CD14-positive monocyte (primary cell): ENCODE measurements at regions not wholly inside any gene's neighbourhood (a gene's known extent, or its start where the extent isn't known, plus 50 kb on each side); places are given as distances from the start of the nearest gene placed in this dataset.

Source experiments
- DNase-seq, 3 donors: peaks; one replicate each; pipeline ENCODE4 v3.0.0-alpha.2; 2011 to 2022
- H2AFZ ChIP-seq: 2 replicates; pipeline ENCODE4 v1.6.0; 2012; ENCODE audit warnings: mild to moderate bottlenecking, low read depth, low read length, inconsistent platforms; ENCODE audit not compliant: insufficient read depth, poor library complexity, severe bottlenecking
- H3K27ac ChIP-seq, 2 donors: 1 replicate in 1 of 2; 2 replicates in 1 of 2; pipeline ENCODE4 v1.5.1; 2012 to 2013; ENCODE audit warnings: low read length in 2 of 2, control low read depth in 1 of 2, inconsistent platforms in 1 of 2, low read depth in 1 of 2, mild to moderate bottlenecking in 1 of 2
- H3K27me3 ChIP-seq, 2 donors: one replicate each; pipeline versions ENCODE4 v1.6.0 to v1.6.1; 2011 to 2013; ENCODE audit warnings: low read length in 2 of 2; ENCODE audit not compliant: control insufficient read depth in 2 of 2, insufficient read depth in 2 of 2
- H3K36me3 ChIP-seq, 2 donors: replicated peaks in 1 of 2; 1 replicate in 1 of 2; 2 replicates in 1 of 2; pipeline versions ENCODE4 v1.5.1 to v1.6.1; 2012 to 2013; ENCODE audit warnings: low read length in 2 of 2, control low read depth in 1 of 2, inconsistent platforms in 1 of 2, mild to moderate bottlenecking in 1 of 2; ENCODE audit not compliant: insufficient read depth in 2 of 2, control insufficient read depth in 1 of 2
- H3K4me1 ChIP-seq, 2 donors: 1 replicate in 1 of 2; 2 replicates in 1 of 2; pipeline versions ENCODE4 v1.5.1 to v1.6.1; 2012 to 2013; ENCODE audit warnings: low read length in 2 of 2, control low read depth in 1 of 2, inconsistent platforms in 1 of 2, mild to moderate bottlenecking in 1 of 2, moderate library complexity in 1 of 2; ENCODE audit not compliant: insufficient read depth in 2 of 2, control insufficient read depth in 1 of 2
- H3K4me2 ChIP-seq: replicated peaks from 2 replicates; pipeline ENCODE3; 2012; ENCODE audit warnings: low read length, moderate library complexity, mild to moderate bottlenecking; ENCODE audit not compliant: poor library complexity, severe bottlenecking; ENCODE audit errors: extremely low read depth
- H3K4me3 ChIP-seq, 3 experiments: fragments of 200-600 bp in 1 of 3; sonication (generic) in 1 of 3; replicated peaks in 1 of 3; 1 replicate in 2 of 3; 2 replicates in 1 of 3; pipeline ENCODE4 v1.5.1; 2011 to 2013; ENCODE audit warnings: low read length in 3 of 3, mild to moderate bottlenecking in 3 of 3, control low read depth in 2 of 3, low read depth in 2 of 3, inconsistent platforms in 1 of 3, moderate library complexity in 1 of 3
- H3K79me2 ChIP-seq: 2 replicates; pipeline ENCODE4 v1.6.0; 2012; ENCODE audit warnings: mild to moderate bottlenecking, control low read depth, inconsistent platforms, low read length, moderate library complexity; ENCODE audit not compliant: insufficient read depth
- H3K9ac ChIP-seq: 2 replicates; pipeline ENCODE4 v1.6.0; 2017; ENCODE audit warnings: low read length, mild to moderate bottlenecking; ENCODE audit not compliant: insufficient read depth, poor library complexity, severe bottlenecking
- H3K9me3 ChIP-seq, 2 donors: replicated peaks in 1 of 2; 1 replicate in 1 of 2; 2 replicates in 1 of 2; pipeline versions ENCODE4 v1.5.1 to v1.6.1; 2012 to 2013; ENCODE audit warnings: low read length in 2 of 2, control low read depth in 1 of 2; ENCODE audit not compliant: control insufficient read depth in 1 of 2, insufficient read depth in 1 of 2
- H4K20me1 ChIP-seq: 2 replicates; pipeline ENCODE4 v1.6.0; 2012; ENCODE audit warnings: mild to moderate bottlenecking, low read length, control low read depth, moderate library complexity; ENCODE audit not compliant: insufficient read depth
- H3K27ac Mint-ChIP-seq, 7 donors: one replicate each; pipeline ENCODE4 v1.8.0; 2020; ENCODE audit warnings: mild to moderate bottlenecking in 7 of 7, mixed read lengths in 7 of 7, moderate library complexity in 6 of 7, inconsistent platforms in 2 of 7
- H3K27me3 Mint-ChIP-seq, 3 donors: one replicate each; pipeline ENCODE4 v1.8.0; 2021 to 2022; ENCODE audit warnings: low read depth in 3 of 3, mild to moderate bottlenecking in 3 of 3, mixed read lengths in 3 of 3, moderate library complexity in 3 of 3, inconsistent platforms in 1 of 3
- H3K36me3 Mint-ChIP-seq, 2 donors: one replicate each; pipeline ENCODE4 v1.8.0; 2020; ENCODE audit warnings: mixed read lengths in 2 of 2, inconsistent platforms in 1 of 2, mild to moderate bottlenecking in 1 of 2
- H3K4me1 Mint-ChIP-seq: one replicate; pipeline ENCODE4 v1.8.0; 2020; ENCODE audit warnings: mild to moderate bottlenecking, mixed read lengths
- H3K4me3 Mint-ChIP-seq, 2 donors: one replicate each; pipeline ENCODE4 v1.8.0; 2020; ENCODE audit warnings: mild to moderate bottlenecking in 2 of 2, mixed read lengths in 2 of 2, moderate library complexity in 1 of 2
- H3K9me3 Mint-ChIP-seq, 7 donors: one replicate each; pipeline ENCODE4 v1.8.0; 2020 to 2022; ENCODE audit warnings: mixed read lengths in 7 of 7, mild to moderate bottlenecking in 6 of 7, moderate library complexity in 6 of 7, inconsistent platforms in 2 of 7
- CTCF ChIP-seq: fragments of 200-600 bp; IDR thresholded peaks from one replicate; pipeline ENCODE4 v1.8.0; 2022; ENCODE audit warnings: antibody characterized with exemption, mild to moderate bottlenecking
- WGBS: methylation state at CpG from one replicate; pipeline ENCODE4 v1.1.5; 2013; ENCODE audit warnings: missing lambda C conversion rate; ENCODE audit not compliant: insufficient coverage; 5-methylcytosine and 5-hydroxymethylcytosine counted together
- intact Hi-C, 2 donors: fragments of 100-400 bp; cut with micrococcal nuclease; formaldehyde crosslinking; loops; one replicate each; pipeline versions ENCODE4 v1.15.0 to v1.15.1; 2023

GRCh38 chr11:70603756-70604211, 205.5 kb downstream of the CTTN start:
- no CpG with 5 or more reads among the region's 9 CpGs for WGBS
- no peak for TF ChIP-seq CTCF
- H3K27me3 ChIP-seq = no peaks in the 10 kb centered on the region
- Mint-ChIP-seq H3K9me3 (no peaks in the 10 kb centered on the region), H3K27me3 (peaks cover 0 to 4% (median 2%) of the 10 kb centered on the region in 3 donors), H3K4me1 (peaks cover 14% of the 10 kb centered on the region), H3K36me3 (no peaks in the 10 kb centered on the region), H3K27ac (no peak overlapping the region), H3K4me3 (no peak overlapping the region)
- H4K20me1 ChIP-seq = no peaks in the 10 kb centered on the region
- no peak overlapping the region for H3K9ac ChIP-seq
- H3K4me2 ChIP-seq = no peak overlapping the region
- DNase-seq = no peak
- no peak overlapping the region for H2AFZ ChIP-seq
- H3K27ac ChIP-seq = no peak overlapping the region
- no peaks in the 10 kb centered on the region for H3K79me2 ChIP-seq
- peaks cover 5 to 7% of the 10 kb centered on the region in 2 donors for H3K4me1 ChIP-seq
- no peaks in the 10 kb centered on the region for H3K36me3 ChIP-seq
- intact Hi-C loops = no loop called here
- no peak overlapping the region for H3K4me3 ChIP-seq
- H3K9me3 ChIP-seq = no peaks in the 10 kb centered on the region

GRCh38 chr11:70604221-70604620, 205.9 kb downstream of the CTTN start:
- H3K4me2 ChIP-seq = no peak overlapping the region
- no peak overlapping the region for H2AFZ ChIP-seq
- Mint-ChIP-seq H3K27me3 (peaks cover 0 to 6% (median 2%) of the 10 kb centered on the region in 3 donors), H3K4me3 (no peak overlapping the region), H3K4me1 (peaks cover 18% of the 10 kb centered on the region), H3K27ac (no peak overlapping the region), H3K36me3 (no peaks in the 10 kb centered on the region), H3K9me3 (no peaks in the 10 kb centered on the region)
- no peak overlapping the region for H3K4me3 ChIP-seq
- WGBS = 94% methylated on average over 10 of the region's 11 CpGs
- H3K4me1 ChIP-seq = peaks cover 9 to 11% of the 10 kb centered on the region in 2 donors
- H3K27me3 ChIP-seq = no peaks in the 10 kb centered on the region
- H3K27ac ChIP-seq = no peak overlapping the region
- no peak overlapping the region for H3K9ac ChIP-seq
- intact Hi-C loops = no loop called here
- no peaks in the 10 kb centered on the region for H3K36me3 ChIP-seq
- no peaks in the 10 kb centered on the region for H3K79me2 ChIP-seq
- TF ChIP-seq CTCF = no peak
- no peaks in the 10 kb centered on the region for H4K20me1 ChIP-seq
- DNase-seq = no peak
- H3K9me3 ChIP-seq = no peaks in the 10 kb centered on the region
